Nucleus accumbens (tissue), 56 donors: ENCODE measurements at regions not wholly inside any gene's neighbourhood (a gene's known extent, or its start where the extent isn't known, plus 50 kb on each side); places are given as distances from the start of the nearest gene placed in this dataset.
A peak's percentile ranks its signal among the peaks of the same experiment; 100 is the strongest.
"Not testable (repeated sequence)": the region's sequence is repeated elsewhere in the genome, so short reads cannot be mapped to it uniquely, and the experiment has no call there.

Source experiments
- DNase-seq, 56 donors: peaks; one replicate each; lab custom pipeline; 2025; lab: John Stamatoyannopoulos, UW

GRCh38 chr14:22318951-22319350, 270.1 kb downstream of the DAD1 start:
- no peak for DNase-seq

- DNase-seq = no peak
These were observed 272.6 kb downstream of the DAD1 start for GRCh38 chr14:22316473-22316872.

- no peak for DNase-seq
These were observed 273.7 kb downstream of the DAD1 start for GRCh38 chr14:22315336-22315735.

DNA sequence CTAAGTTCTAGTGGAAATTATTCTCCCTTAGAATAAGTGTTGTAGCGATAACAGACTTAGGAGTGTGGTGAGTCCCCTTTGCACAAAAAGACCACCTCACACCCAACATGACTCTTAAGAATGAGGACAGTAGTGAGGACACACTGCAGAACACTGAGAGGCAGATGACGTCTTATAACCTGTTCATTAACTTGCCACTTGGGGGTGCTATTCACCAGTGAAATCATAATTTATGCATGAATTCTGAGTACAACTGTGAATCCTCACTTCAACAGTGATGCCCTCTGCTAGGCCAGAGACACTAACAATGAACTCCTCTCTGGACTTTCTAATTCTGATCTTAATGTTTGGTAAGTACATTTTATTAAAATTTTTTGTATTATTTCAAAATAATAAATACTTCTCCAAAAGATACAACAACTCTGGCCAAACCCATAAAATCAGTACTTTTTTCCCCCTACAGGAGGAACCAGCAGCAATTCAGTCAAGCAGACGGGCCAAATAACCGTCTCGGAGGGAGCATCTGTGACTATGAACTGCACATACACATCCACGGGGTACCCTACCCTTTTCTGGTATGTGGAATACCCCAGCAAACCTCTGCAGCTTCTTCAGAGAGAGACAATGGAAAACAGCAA, 274.7 kb downstream of the DAD1 start:
- peak in 18 of 56 donors; percentile 6 to 56 (median 16) for DNase-seq

GRCh38 chr14:22313172-22313801, 275.7 kb downstream of the DAD1 start:
- DNase-seq = no peak

DNA sequence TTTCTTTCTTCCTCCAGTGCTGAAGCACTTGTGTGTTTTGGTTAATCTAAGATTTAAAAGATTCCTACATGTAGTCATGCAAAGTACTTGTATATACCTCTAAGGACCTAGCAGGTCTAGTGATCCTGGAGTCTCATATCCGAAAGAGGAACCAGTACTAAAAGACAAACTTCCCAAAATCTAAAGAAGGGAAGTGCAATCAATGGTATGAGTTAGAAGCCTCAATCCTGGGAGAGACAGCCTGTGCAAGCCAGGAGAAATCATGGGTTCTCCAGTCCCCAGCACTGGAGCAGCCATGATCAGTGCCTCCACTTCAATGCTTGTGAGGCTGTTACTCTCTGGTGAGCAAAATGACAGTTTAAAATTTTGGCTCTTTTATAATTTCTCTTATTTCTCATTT, 277.4 kb downstream of the DAD1 start:
- DNase-seq = no peak

DNA sequence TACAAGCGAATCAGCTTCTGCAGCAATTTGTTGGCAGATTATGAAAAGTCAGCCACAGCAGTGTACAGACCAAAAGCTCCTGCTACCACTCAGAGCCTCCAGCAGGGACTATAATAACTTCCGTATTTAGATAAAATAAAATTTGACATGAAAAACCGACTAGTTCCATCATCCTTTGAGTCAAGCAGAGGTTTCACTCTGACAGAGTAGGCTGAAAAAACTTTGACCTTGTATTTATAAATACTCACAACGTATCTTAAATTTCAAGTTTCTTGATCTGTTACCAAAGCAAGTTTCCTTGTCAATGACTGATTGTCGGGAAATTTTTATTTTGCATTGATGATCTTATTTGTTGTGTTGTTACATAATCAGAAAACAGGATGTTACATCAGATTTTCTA, 283.4 kb downstream of the DAD1 start:
- no peak for DNase-seq

DNA sequence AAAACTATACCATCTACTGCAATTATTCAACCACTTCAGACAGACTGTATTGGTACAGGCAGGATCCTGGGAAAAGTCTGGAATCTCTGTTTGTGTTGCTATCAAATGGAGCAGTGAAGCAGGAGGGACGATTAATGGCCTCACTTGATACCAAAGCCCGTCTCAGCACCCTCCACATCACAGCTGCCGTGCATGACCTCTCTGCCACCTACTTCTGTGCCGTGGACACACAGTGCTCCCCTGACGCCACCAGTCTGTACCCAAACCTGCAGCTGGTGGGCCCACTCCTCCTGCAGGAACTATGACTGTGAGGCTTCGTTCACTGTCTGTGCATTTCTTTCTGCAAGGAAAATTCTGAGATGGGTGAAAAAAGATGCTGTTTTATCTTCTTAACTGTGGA, 284.7 kb downstream of the DAD1 start:
- DNase-seq = peak in 1 of 56 donors; percentile 0

- no peak for DNase-seq
These were observed 285.3 kb downstream of the DAD1 start for GRCh38 chr14:22303589-22304195.

DNA sequence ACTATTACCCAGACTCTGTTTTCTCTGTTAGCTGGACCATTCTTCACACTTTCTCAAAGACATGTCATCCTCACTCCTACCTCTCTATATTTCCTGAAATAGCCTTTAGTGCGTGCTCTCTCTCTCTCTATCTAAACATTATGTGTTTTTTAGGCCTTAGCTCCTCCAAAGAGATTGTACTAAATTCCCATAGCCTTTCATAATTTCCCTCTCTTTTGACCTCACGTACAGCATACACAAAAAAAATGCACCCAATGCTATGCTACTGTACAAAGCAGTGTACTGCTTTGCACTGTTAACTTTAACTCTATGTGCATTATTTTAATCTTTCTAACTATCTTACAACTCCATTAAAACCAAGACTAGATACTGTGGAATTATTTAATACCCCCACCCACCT, 288.4 kb downstream of the DAD1 start:
- DNase-seq = no peak

GRCh38 chr14:22297376-22297775, 291.6 kb downstream of the DAD1 start:
- DNase-seq = no peak

- no peak for DNase-seq
These were observed 292.3 kb downstream of the DAD1 start for GRCh38 chr14:22296722-22297121.

- DNase-seq = no peak
These were observed 292.9 kb downstream of the DAD1 start for GRCh38 chr14:22296088-22296487.

DNA sequence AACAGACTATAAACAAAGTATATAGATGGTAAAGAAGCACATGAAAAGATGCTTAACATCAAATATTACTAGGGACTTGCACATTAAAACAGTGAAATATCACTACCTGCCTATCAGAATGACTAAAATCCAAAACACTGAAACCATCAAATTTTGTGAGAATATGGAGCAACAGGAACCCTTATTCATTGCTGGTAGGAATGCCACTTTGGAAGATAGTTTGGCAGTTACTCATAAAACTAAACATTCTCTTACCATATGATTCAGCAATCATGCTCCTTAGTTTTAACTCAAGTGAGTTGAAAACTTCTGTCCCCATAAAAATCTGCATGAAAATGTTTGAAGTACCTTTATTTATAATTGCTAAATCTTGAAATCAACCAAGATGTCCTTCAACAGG, 297.6 kb downstream of the DAD1 start:
- DNase-seq = no peak

DNA sequence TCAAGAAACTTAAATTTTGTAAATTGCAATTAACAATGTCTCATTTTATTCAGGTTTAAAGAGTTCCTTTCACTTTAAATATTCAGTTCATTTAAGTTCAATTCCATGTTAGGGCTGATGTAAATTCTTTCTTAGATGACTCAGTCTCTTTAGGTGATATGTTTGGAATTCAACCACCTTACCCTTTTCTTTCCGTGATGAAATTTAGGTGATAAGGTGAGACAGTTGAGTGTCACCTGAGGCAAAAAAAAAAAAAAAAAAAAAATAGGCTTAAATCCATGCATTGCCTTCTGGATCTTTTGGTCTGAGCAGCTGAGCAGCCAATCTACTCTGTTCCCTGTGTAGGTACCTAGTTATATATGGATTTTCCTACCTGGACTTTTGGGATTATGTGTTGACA, 299.5 kb downstream of the DAD1 start:
- DNase-seq = no peak

DNA sequence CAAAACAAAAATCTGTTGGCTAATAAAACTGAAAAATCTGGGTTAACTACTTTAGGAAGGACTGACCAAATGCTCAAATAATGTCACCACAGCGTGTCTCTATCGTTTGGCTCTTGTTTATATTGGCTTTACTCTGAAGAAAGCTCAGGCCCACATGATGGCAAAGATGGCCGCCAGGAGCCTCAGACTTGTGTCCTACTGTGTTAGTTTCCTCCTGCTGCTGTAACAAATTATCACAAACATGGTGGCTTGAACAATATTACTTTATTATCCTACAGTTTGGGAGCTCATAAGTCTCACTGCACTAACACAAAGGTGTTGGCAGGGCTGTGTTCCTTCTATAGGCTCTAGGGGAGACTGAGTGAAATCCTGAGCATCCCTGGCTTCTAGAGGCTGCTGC, 303.0 kb downstream of the DAD1 start:
- DNase-seq = no peak

DNA sequence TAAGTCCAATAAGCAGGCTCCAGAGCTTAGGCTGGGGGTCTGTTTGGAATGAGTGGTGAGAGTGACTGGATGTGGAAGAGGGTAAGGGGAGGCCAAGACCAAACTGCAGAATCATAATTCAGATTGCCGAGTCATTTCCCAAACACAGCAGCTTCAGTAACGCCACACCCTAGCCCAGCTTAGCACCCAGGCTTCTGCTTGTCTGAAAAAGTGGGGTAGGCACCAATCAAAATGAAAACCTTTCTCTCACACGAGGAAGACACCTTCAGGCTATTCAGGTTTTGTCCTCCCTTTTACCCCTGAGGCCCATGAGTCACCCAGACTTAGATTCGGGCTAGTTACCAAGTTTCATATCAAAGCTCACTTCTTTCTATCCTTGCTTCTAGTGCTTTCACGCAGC, 306.1 kb downstream of the DAD1 start:
- DNase-seq = no peak

DNA sequence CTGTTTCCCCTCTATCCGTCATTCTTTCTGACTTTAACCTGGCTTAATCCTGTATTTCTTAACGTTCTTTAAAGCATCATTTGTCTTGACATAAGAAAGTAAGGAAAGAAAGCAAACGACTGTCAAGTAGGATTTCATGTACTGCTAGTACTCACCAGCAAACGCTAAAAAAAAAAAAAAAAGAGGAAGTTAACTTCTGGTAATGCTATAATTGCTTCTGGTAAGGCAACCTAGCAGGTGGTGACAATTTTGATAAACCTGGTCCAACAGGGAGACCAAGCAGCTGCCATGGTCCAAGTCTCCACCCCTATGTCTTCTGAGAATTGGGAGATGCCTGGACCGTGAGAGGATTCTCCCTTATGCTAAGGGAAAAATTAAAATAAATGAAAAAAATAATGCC, 306.6 kb downstream of the DAD1 start:
- DNase-seq = no peak

DNA sequence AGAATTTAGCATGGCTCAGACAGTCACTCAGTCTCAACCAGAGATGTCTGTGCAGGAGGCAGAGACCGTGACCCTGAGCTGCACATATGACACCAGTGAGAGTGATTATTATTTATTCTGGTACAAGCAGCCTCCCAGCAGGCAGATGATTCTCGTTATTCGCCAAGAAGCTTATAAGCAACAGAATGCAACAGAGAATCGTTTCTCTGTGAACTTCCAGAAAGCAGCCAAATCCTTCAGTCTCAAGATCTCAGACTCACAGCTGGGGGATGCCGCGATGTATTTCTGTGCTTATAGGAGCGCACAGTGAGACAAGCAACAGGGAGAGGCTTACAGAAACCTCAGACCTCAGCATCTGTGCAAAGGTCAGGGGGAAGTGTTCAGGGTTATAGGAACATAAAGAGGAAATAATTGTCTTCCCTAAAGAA, 307.6 kb downstream of the DAD1 start:
- DNase-seq = not testable (repeated sequence)

- no peak for DNase-seq
These were observed 308.3 kb downstream of the DAD1 start for GRCh38 chr14:22280497-22281316.
